Activated T-helper 1 cell treated with anti-CD3 and anti-CD28 coated beads, Interleukin-12 subunit alpha, Interleukin-12 subunit beta, Interleukin-2, Interleukin-4 antibody, amounts not matched to agents 30 ng/mL and 10 ng/mL and 1 ng/mL, durations not matched to agents 14 hours and 24 hours and 36 hours (primary cell): ENCODE measurements at regions not wholly inside any gene's neighbourhood (a gene's known extent, or its start where the extent isn't known, plus 50 kb on each side); places are given as distances from the start of the nearest gene placed in this dataset.
"Not testable (repeated sequence)": the region's sequence is repeated elsewhere in the genome, so short reads cannot be mapped to it uniquely, and the experiment has no call there.

Source experiments
- DNase-seq: peaks from one replicate; pipeline ENCODE4 v3.0.0; 2021; ENCODE audit warnings: low spot score
- H3K27ac Mint-ChIP-seq: one replicate; pipeline ENCODE4 v1.8.0; 2021; ENCODE audit warnings: mild to moderate bottlenecking, mixed read lengths
- H3K27me3 Mint-ChIP-seq: one replicate; pipeline ENCODE4 v1.8.0; 2022; ENCODE audit warnings: mild to moderate bottlenecking, moderate library complexity, mixed read lengths; ENCODE audit not compliant: insufficient read depth
- H3K36me3 Mint-ChIP-seq: one replicate; pipeline ENCODE4 v1.8.0; 2021; ENCODE audit warnings: low read depth, mixed read lengths
- H3K4me1 Mint-ChIP-seq: one replicate; pipeline ENCODE4 v1.8.0; 2021; ENCODE audit warnings: low read depth, mixed read lengths
- H3K4me3 Mint-ChIP-seq: one replicate; pipeline ENCODE4 v1.8.0; 2021; ENCODE audit warnings: mild to moderate bottlenecking, moderate library complexity, mixed read lengths
- H3K9me3 Mint-ChIP-seq: one replicate; pipeline ENCODE4 v1.8.0; 2021; ENCODE audit warnings: mixed read lengths
- intact Hi-C: fragments of 100-400 bp; cut with micrococcal nuclease; formaldehyde crosslinking; loops from one replicate; pipeline ENCODE4 v1.15.1; 2024

DNA sequence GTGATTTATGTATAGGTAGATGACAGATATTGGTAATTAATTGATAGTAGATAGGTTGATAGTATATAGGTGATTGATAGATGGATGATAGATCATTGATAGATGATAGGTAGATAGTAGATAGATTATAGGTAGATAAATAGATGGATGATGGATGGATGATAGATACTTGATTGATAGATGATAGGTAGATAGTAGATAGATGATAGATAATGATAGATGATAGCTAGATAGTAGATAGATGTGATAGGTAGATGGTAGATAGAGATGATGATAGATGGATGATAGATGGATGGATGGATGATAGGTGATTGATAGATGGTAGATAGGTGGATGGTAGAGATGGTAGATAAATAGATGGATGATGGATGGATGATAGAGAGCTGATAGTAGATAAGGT, 62.0 kb upstream of the SAMD11 start:
- H3K36me3 Mint-ChIP-seq, result no peaks in the 10 kb centered on the region
- DNase-seq, result no peak
- intact Hi-C loops, result no loop called here
- H3K27me3 Mint-ChIP-seq, result peaks cover 23% of the 10 kb centered on the region
- H3K4me1 Mint-ChIP-seq, result peaks cover 10% of the 10 kb centered on the region
- H3K27ac Mint-ChIP-seq, result no peak overlapping the region
- H3K9me3 Mint-ChIP-seq, result no peaks in the 10 kb centered on the region
- H3K4me3 Mint-ChIP-seq, result no peak overlapping the region

DNA sequence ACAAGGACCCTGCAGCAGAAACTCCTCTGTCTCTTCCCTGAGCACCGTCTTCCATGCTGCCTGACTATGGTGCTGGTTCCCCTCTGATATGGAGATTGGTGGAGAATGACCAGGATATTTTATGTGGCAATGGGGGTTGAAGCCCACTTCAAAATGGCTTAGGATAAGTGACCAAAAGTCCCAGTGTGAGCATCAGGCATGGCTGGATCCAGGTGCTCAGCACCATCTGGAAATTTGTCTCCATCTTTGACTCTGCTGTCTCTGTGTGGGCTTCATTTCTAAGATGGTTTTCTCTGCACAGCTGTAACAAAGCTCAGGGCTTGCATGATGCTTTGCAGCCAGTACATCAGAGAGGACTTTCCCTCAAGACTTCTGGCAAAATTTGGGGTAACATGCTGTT, 61.1 kb upstream of the SAMD11 start:
- Mint-ChIP-seq H3K4me1 (peaks cover 10% of the 10 kb centered on the region), H3K27me3 (peaks cover 25% of the 10 kb centered on the region)
- intact Hi-C loops, H3K4me3 Mint-ChIP-seq, H3K27ac Mint-ChIP-seq, H3K9me3 Mint-ChIP-seq, H3K36me3 Mint-ChIP-seq, DNase-seq: not testable (repeated sequence)

DNA sequence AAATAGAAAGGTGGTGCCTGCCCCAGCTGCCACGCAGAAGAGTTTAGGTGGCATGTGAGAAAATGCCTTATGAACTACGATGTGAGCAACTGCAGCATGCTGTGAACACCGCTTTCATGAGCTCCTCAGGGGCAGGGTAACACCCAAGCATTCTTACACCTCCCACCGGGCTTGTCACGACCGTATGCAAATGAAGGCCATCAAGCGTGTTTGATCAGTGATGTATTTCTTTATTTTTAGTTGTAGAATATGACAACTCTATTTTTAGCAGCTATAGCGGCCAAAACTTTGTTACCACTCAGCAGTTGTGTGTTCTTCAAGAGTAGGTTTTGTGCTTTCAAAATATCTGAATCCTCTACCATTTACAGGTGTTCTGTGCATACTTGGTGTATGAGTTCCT, 58.1 kb upstream of the SAMD11 start:
- intact Hi-C loops, H3K4me1 Mint-ChIP-seq, DNase-seq, H3K9me3 Mint-ChIP-seq, H3K27ac Mint-ChIP-seq, H3K36me3 Mint-ChIP-seq, H3K4me3 Mint-ChIP-seq: not testable (repeated sequence)
- peaks cover 26% of the 10 kb centered on the region for H3K27me3 Mint-ChIP-seq

DNA sequence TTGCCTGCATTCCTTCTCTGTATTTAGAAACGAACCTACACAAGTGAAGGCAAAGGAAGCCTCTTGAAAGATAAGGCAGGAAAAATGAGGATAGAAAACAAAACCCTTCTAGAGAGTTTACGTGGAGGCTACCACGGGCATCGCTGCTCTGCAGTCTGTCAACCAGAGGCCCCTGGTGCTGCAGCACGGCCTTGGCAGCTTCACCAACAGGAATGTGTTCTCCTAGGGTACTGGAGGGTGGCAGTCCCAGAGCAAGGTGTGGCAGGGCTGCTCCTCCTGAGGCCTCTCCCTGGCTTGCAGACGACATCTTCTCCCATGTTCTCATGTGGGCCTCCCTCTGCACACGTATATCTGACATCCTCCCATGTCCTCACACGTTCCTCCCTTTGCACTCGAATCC, 57.6 kb upstream of the SAMD11 start:
- peaks cover 26% of the 10 kb centered on the region for H3K27me3 Mint-ChIP-seq
- intact Hi-C loops, result no loop called here
- H3K36me3 Mint-ChIP-seq, result no peaks in the 10 kb centered on the region
- H3K4me1 Mint-ChIP-seq, result peaks cover 8% of the 10 kb centered on the region
- no peak for DNase-seq
- no peak overlapping the region for H3K27ac Mint-ChIP-seq
- H3K9me3 Mint-ChIP-seq, result no peaks in the 10 kb centered on the region
- no peak overlapping the region for H3K4me3 Mint-ChIP-seq

DNA sequence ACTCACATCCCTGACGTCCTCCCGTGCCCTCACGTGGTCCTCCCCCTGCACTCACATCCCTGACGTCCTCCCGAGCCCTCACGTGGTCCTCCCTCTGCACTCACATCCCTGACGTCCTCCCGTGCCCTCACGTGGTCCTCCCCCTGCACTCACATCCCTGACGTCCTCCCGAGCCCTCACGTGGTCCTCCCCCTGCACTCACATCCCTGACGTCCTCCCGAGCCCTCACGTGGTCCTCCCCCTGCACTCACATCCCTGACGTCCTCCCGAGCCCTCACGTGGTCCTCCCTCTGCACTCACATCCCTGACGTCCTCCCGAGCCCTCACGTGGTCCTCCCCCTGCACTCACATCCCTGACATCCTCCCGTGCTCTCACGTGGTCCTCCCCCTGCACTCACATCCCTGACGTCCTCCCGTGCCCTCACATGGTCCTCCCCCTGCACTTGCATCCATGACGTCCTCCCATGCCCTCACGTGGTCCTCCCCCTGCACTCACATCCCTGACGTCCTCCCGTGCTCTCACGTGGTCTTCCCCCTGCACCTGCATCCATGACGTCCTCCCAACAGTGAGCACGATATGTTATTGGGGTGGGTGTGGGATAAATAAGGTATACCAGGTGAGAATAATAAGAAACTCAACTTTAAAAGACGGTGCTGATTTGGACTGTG, 57.0 kb upstream of the SAMD11 start:
- DNase-seq, H3K4me3 Mint-ChIP-seq, H3K36me3 Mint-ChIP-seq, H3K27ac Mint-ChIP-seq, intact Hi-C loops, H3K9me3 Mint-ChIP-seq, H3K4me1 Mint-ChIP-seq: not testable (repeated sequence)
- peaks cover 30% of the 10 kb centered on the region for H3K27me3 Mint-ChIP-seq

DNA sequence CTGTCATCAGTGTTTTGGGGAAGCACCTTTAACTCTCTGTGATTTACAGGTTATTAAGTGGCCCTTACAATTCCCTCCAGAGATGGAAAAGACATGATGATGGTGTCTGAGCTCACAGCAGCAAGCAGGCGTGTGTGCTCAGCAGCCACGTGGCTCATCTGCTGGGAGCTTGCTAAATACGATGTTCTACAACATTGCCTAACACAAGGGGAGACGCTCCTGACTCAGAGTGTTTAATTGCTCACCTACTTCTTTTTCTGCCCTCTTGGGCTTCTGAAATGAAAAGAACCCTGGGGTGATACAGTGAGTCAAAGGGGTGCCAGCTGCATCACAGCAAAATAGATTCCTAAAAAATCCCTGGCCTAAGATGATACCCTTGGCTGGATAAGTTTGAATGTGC, 56.2 kb upstream of the SAMD11 start:
- intact Hi-C loops, H3K27ac Mint-ChIP-seq, H3K4me1 Mint-ChIP-seq, H3K36me3 Mint-ChIP-seq, DNase-seq, H3K9me3 Mint-ChIP-seq, H3K4me3 Mint-ChIP-seq: not testable (repeated sequence)
- H3K27me3 Mint-ChIP-seq, result peaks cover 27% of the 10 kb centered on the region

DNA sequence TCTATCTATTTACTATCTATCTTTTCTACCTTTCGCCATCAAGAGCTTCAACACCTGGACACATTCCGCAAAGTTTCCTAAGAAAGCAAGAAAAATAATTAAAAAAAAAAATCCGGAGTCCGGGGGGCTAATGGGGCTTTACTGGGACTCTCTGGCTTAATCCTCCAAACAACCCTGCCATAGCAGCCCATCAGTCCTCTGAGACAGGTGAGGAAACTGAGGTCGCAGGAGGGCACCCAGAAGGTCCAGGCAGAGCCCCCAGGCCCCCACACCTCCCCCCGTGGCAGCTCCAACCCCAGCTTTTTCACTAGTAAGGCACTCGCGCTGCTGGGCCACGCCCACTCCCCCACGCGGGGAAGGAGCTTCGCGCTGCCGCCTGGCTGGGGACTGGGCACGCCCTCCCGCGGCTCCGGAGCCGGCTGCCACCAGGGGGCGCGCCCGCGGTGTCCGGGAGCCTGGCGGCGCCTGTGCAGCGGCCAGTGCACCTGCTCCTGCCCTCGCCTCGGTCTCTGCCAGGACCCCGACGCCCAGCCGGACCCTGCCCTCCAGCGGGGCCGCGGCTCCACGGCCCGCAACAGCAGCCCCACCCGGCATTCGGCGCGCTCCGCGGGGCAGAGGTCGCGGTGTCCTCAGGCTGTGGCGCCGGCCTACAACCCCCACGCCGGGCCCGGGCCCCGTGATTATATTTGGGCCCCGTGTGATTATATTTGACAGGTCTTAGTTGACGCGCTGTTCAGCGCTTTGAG, 54.1 kb upstream of the SAMD11 start:
- H3K27ac Mint-ChIP-seq, result no peak overlapping the region
- intact Hi-C loops, result loop anchor here (1.0 kb wide), 1 partner anchor 107 kb away; no protein-coding TSS in a partner anchor
- no peaks in the 10 kb centered on the region for H3K36me3 Mint-ChIP-seq
- H3K4me3 Mint-ChIP-seq, result no peak overlapping the region
- peak; percentile 82 for DNase-seq
- no peaks in the 10 kb centered on the region for H3K9me3 Mint-ChIP-seq
- H3K27me3 Mint-ChIP-seq, result peaks cover 26% of the 10 kb centered on the region
- H3K4me1 Mint-ChIP-seq, result peaks cover 8% of the 10 kb centered on the region
